MM.1S (cell line): ENCODE measurements at regions not wholly inside any gene's neighbourhood (a gene's known extent, or its start where the extent isn't known, plus 50 kb on each side); places are given as distances from the start of the nearest gene placed in this dataset.

Source experiments
- EZH2 ChIP-seq: fragments of 300-600 bp; sonication (generic); optimal IDR thresholded peaks from 2 replicates; pipeline ENCODE3; 2017; ENCODE audit warnings: low read depth, mild to moderate bottlenecking, antibody characterized with exemption, low read length, mixed read lengths
- TF ChIP-seq, protein P1 (sequence below): fragments of 300-600 bp; sonication (generic); IDR thresholded peaks from 2 replicates; pipeline ENCODE4 v1.5.1; 2016; ENCODE audit warnings: antibody characterized with exemption, low read length, mixed read lengths

DNA sequence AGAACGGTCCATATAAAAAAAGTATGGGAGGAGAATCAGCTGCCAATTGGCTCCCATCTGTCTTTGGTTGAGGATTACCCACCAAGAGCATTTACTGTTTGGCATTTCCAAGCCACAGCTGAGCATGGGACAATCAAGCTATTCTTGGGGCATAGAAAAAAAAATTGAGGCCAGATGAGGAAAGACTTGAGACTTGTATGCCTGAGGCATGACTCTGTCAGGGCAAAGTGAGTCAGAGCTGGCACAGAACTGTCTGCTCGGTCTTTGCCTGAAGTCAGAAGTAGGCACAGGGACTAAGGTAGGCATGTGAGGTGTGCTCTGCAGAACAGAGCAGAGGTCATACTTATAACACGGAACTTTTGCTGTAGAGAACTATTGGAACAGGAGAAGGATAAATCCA is 126.5 kb upstream of the CHRM2 start:
- TF ChIP-seq, protein P1, sequence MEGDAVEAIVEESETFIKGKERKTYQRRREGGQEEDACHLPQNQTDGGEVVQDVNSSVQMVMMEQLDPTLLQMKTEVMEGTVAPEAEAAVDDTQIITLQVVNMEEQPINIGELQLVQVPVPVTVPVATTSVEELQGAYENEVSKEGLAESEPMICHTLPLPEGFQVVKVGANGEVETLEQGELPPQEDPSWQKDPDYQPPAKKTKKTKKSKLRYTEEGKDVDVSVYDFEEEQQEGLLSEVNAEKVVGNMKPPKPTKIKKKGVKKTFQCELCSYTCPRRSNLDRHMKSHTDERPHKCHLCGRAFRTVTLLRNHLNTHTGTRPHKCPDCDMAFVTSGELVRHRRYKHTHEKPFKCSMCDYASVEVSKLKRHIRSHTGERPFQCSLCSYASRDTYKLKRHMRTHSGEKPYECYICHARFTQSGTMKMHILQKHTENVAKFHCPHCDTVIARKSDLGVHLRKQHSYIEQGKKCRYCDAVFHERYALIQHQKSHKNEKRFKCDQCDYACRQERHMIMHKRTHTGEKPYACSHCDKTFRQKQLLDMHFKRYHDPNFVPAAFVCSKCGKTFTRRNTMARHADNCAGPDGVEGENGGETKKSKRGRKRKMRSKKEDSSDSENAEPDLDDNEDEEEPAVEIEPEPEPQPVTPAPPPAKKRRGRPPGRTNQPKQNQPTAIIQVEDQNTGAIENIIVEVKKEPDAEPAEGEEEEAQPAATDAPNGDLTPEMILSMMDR, result no peak
- no peak for TF ChIP-seq EZH2
